Panc1 (cell line): ENCODE measurements at regions not wholly inside any gene's neighbourhood (a gene's known extent, or its start where the extent isn't known, plus 50 kb on each side); places are given as distances from the start of the nearest gene placed in this dataset.
"Not testable (repeated sequence)": the region's sequence is repeated elsewhere in the genome, so short reads cannot be mapped to it uniquely, and the experiment has no call there.

ENCODE experiments used
- ATAC-seq: fragments of 200-7000 bp; cut with Tn5 transposase; 2 replicates; pipeline ENCODE4 v1.9.1; 2020; ENCODE audit warnings: mild to moderate bottlenecking, moderate library complexity
- BruUV-seq: library from RNA; stranded (reverse); fragments of 400-500 nt; replicated peaks from 2 replicates; lab custom pipeline; 2021; lab: Mats Ljungman, UMichigan
- CTCF ChIA-PET: fragments of 300-600 bp; sonication (Branson Sonifier 250); formaldehyde crosslinking; loops from one replicate; lab custom pipeline; 2022; ENCODE audit warnings: antibody characterized with exemption; lab: Charles Lee
- POLR2A ChIA-PET: fragments of 300-600 bp; sonication (Branson Sonifier 250); formaldehyde crosslinking; loops from one replicate; lab custom pipeline; 2022; ENCODE audit warnings: antibody characterized with exemption; lab: Charles Lee
- DNase-seq: peaks from one replicate; pipeline ENCODE4 v3.0.0-alpha.2; 2010; ENCODE audit warnings: low read depth, low spot score
- H3K27ac ChIP-seq: 2 replicates; pipeline ENCODE4 v1.5.1; 2011; ENCODE audit warnings: mild to moderate bottlenecking, low read length, inconsistent platforms
- H3K27me3 ChIP-seq: fragments of 200-500 bp; sonication (Bioruptor generic); 2 replicates; pipeline ENCODE4 v1.6.0; 2014; ENCODE audit warnings: low read length, inconsistent platforms; ENCODE audit not compliant: control insufficient read depth, insufficient read depth
- H3K36me3 ChIP-seq: fragments of 200-500 bp; sonication (Bioruptor generic); 2 replicates; pipeline ENCODE4 v1.5.1; 2014; ENCODE audit warnings: inconsistent platforms, mild to moderate bottlenecking, low read length, moderate library complexity; ENCODE audit not compliant: control insufficient read depth, insufficient read depth
- H3K4me1 ChIP-seq: 2 replicates; pipeline ENCODE4 v1.5.1; 2011; ENCODE audit warnings: inconsistent platforms, mild to moderate bottlenecking, low read length, moderate library complexity; ENCODE audit not compliant: control insufficient read depth, insufficient read depth
- H3K4me3 ChIP-seq, 2 experiments: 2 replicates each; pipeline ENCODE4 v1.5.1; 2011 to 2012; ENCODE audit warnings: low read depth in 2 of 2, low read length in 2 of 2, mild to moderate bottlenecking in 2 of 2, inconsistent platforms in 1 of 2, moderate library complexity in 1 of 2
- H3K9me3 ChIP-seq: fragments of 200-500 bp; sonication (Bioruptor generic); 2 replicates; pipeline ENCODE4 v1.5.1; 2014; ENCODE audit warnings: low read depth, mild to moderate bottlenecking, inconsistent platforms, low read length, moderate library complexity; ENCODE audit not compliant: control insufficient read depth, insufficient read depth
- CTCF ChIP-seq: fragments of 450-650 bp; IDR thresholded peaks from 2 replicates; pipeline ENCODE4 v1.5.1; 2017; ENCODE audit warnings: mild to moderate bottlenecking
- POLR2AphosphoS5 ChIP-seq: IDR thresholded peaks from 2 replicates; pipeline ENCODE4 v1.6.1; 2012; ENCODE audit warnings: mild to moderate bottlenecking, low read depth, low read length, moderate library complexity
- REST ChIP-seq, 2 experiments: IDR thresholded peaks; 2 replicates each; pipeline ENCODE4 v1.6.1; 2011 to 2012; ENCODE audit warnings: low read depth in 2 of 2, control low read depth in 1 of 2, low read length in 1 of 2, mild to moderate bottlenecking in 1 of 2, moderate library complexity in 1 of 2; ENCODE audit not compliant: insufficient read depth in 1 of 2
- SIN3A ChIP-seq: IDR thresholded peaks from 2 replicates; pipeline ENCODE4 v1.6.1; 2012; ENCODE audit warnings: low read depth, mild to moderate bottlenecking, low read length, moderate library complexity, borderline replicate concordance; ENCODE audit not compliant: insufficient read depth
- TCF7L2 ChIP-seq: IDR thresholded peaks from 2 replicates; pipeline ENCODE4 v1.6.1; 2011; ENCODE audit warnings: mild to moderate bottlenecking, low read depth, low read length, inconsistent platforms
- in situ Hi-C: cut with HindIII; loops from 2 replicates; pipeline ENCODE4 v1.10.0; 2016; ENCODE audit warnings: low sequenced_read_pairs, low pct_unique_long_range_greater_than_20kb
- intact Hi-C: fragments of 100-400 bp; cut with micrococcal nuclease; formaldehyde crosslinking; loops from one replicate; pipeline ENCODE4 v1.10.0; 2022; ENCODE audit not compliant: unreplicated experiment

DNA sequence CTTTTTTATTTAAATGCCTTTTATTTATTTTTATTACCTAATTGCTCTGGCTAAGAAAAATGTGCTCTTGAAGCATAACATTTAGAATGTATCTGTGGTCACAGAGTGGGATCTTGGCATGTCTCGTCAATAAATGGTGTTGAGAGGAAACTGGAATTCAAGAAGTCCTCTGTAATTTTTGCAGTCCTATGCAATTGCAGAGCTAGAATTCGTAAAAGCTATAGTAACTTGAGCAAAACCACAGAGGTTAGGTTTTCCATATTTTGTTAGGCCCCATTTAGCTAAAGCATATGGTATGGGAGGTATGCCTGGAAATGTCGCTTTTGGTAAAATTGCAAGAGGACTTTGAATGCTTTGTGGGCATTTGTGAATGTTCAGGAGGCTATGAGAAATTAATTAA, 466.7 kb upstream of the NFIA start:
- POLR2A ChIA-PET, result no interaction called here
- CTCF ChIA-PET, result no interaction called here
- intact Hi-C loops, result no loop called here

GRCh38 chr1:60612790-60613189, 469.6 kb upstream of the NFIA start:
- TF ChIP-seq REST (IDR thresholded peaks at IDR 0.05; ENCODE audit: insufficient read depth in 1 of 2, low read depth in 2 of 2, low read length in 1 of 2) (no peak), POLR2AphosphoS5 (no peak), TCF7L2 (no peak), CTCF (no peak), SIN3A (no peak)

More for the DNA sequence above, 466.7 kb upstream of the NFIA start:
- BruUV-seq, result no TSS peak
- in situ Hi-C loops, result no loop called here
- ATAC-seq (no peak), DNase-seq (no peak)
- no peak for TF ChIP-seq SIN3A
- TF ChIP-seq POLR2AphosphoS5, result no peak
- no peak for TF ChIP-seq CTCF
- TF ChIP-seq TCF7L2, result no peak
- no peak for TF ChIP-seq REST (IDR thresholded peaks at IDR 0.05; ENCODE audit: insufficient read depth in 1 of 2, low read depth in 2 of 2, low read length in 1 of 2)
- Histone ChIP-seq H3K27me3 (no peaks in the 10 kb centered on the region; the same call in 1 of the 2 replicates), H3K27ac (no peak overlapping the region), H3K9me3 (no peaks in the 10 kb centered on the region), H3K4me1 (no peaks in the 10 kb centered on the region), H3K36me3 (no peaks in the 10 kb centered on the region), H3K4me3 (no peak overlapping the region)

GRCh38 chr1:60606921-60607320, 475.4 kb upstream of the NFIA start:
- H3K27ac ChIP-seq, ATAC-seq, in situ Hi-C loops, H3K27me3 ChIP-seq, POLR2A ChIA-PET, DNase-seq, H3K4me3 ChIP-seq, H3K4me1 ChIP-seq, CTCF ChIA-PET, BruUV-seq, H3K9me3 ChIP-seq, intact Hi-C loops, H3K36me3 ChIP-seq: not testable (repeated sequence)

More at GRCh38 chr1:60612790-60613189, 469.6 kb upstream of the NFIA start:
- no peaks in the 10 kb centered on the region for H3K4me1 ChIP-seq
- no peak overlapping the region for H3K4me3 ChIP-seq
- intact Hi-C loops (no loop called here), in situ Hi-C loops (no loop called here)
- no peak overlapping the region for H3K27ac ChIP-seq
- no peaks in the 10 kb centered on the region for H3K36me3 ChIP-seq
- no peaks in the 10 kb centered on the region for H3K27me3 ChIP-seq
- no peaks in the 10 kb centered on the region for H3K9me3 ChIP-seq
- ChIA-PET CTCF (no interaction called here), POLR2A (no interaction called here)
- DNase-seq (no peak), ATAC-seq (no peak)
- no TSS peak for BruUV-seq
